ENCODE measurements at regions not wholly inside any gene's neighbourhood (a gene's known extent, or its start where the extent isn't known, plus 50 kb on each side); places are given as distances from the start of the nearest gene placed in this dataset.

- H3K4me1 ChIP-seq (ENCODE audit: low read length), result no peaks in the 10 kb centered on the region
- DNase-seq, result no peak
- no peak overlapping the region for H3K27ac ChIP-seq (ENCODE audit: low read length)
- TF ChIP-seq EZH2phosphoT487 (IDR thresholded peaks at IDR 0.05; ENCODE audit: low read length), result no peak
- no peak for TF ChIP-seq EZH2 (optimal IDR thresholded peaks at IDR 0.05; ENCODE audit: low read depth, low read length)
- no peak for TF ChIP-seq CTCF (IDR thresholded peaks at IDR 0.05; ENCODE audit: low read length)
- no peaks in the 10 kb centered on the region for H3K9me3 ChIP-seq (replicated peaks; ENCODE audit: insufficient read depth, low read length)
- H3K79me2 ChIP-seq (ENCODE audit: low read length), result no peaks in the 10 kb centered on the region
- no peak overlapping the region for H2AFZ ChIP-seq (ENCODE audit: low read length)
- no peaks in the 10 kb centered on the region for H4K20me1 ChIP-seq (ENCODE audit: insufficient read depth, low read length)
- no peaks in the 10 kb centered on the region for H3K36me3 ChIP-seq (replicated peaks; ENCODE audit: insufficient read depth, low read length)
- no peaks in the 10 kb centered on the region for H3F3A ChIP-seq (ENCODE audit: insufficient read depth, low read length)
- no peak overlapping the region for H3K4me3 ChIP-seq (ENCODE audit: low read length)
- no peak overlapping the region for H3K9ac ChIP-seq (ENCODE audit: low read length)
- H3K27me3 ChIP-seq (replicated peaks; ENCODE audit: insufficient read depth, low read length), result no peaks in the 10 kb centered on the region
- H3K4me2 ChIP-seq (ENCODE audit: low read depth, low read length), result no peak overlapping the region
- no peaks in the 10 kb centered on the region for H3K9me2 ChIP-seq (replicated peaks; ENCODE audit: insufficient read depth, low read length)
Observed at GRCh38 chr10:105969884-105970377, 1194.6 kb downstream of the SORCS1 start.

GRCh38 chr10:105968666-105969065 lies 1195.8 kb downstream of the SORCS1 start:
- Histone ChIP-seq H3K9ac (ENCODE audit: low read length) (no peak overlapping the region), H3K27ac (ENCODE audit: low read length) (no peak overlapping the region), H3F3A (ENCODE audit: insufficient read depth, low read length) (no peaks in the 10 kb centered on the region), H3K9me3 (replicated peaks; ENCODE audit: insufficient read depth, low read length) (no peaks in the 10 kb centered on the region), H3K4me2 (ENCODE audit: low read depth, low read length) (no peak overlapping the region), H3K27me3 (replicated peaks; ENCODE audit: insufficient read depth, low read length) (no peaks in the 10 kb centered on the region), H2AFZ (ENCODE audit: low read length) (no peak overlapping the region), H4K20me1 (ENCODE audit: insufficient read depth, low read length) (no peaks in the 10 kb centered on the region), H3K4me3 (ENCODE audit: low read length) (no peak overlapping the region), H3K4me1 (ENCODE audit: low read length) (no peaks in the 10 kb centered on the region), H3K36me3 (replicated peaks; ENCODE audit: insufficient read depth, low read length) (no peaks in the 10 kb centered on the region), H3K9me2 (replicated peaks; ENCODE audit: insufficient read depth, low read length) (no peaks in the 10 kb centered on the region), H3K79me2 (ENCODE audit: low read length) (no peaks in the 10 kb centered on the region)
- no peak for TF ChIP-seq CTCF (IDR thresholded peaks at IDR 0.05; ENCODE audit: low read length)
- DNase-seq, result no peak

GRCh38 chr10:105967256-105967655 lies 1197.2 kb downstream of the SORCS1 start:
- Histone ChIP-seq H3F3A (ENCODE audit: insufficient read depth, low read length) (no peaks in the 10 kb centered on the region), H3K4me2 (ENCODE audit: low read depth, low read length) (no peak overlapping the region), H3K79me2 (ENCODE audit: low read length) (no peaks in the 10 kb centered on the region), H2AFZ (ENCODE audit: low read length) (no peak overlapping the region), H3K9me2 (replicated peaks; ENCODE audit: insufficient read depth, low read length) (no peaks in the 10 kb centered on the region), H3K4me3 (ENCODE audit: low read length) (no peak overlapping the region), H3K9ac (ENCODE audit: low read length) (no peak overlapping the region), H3K4me1 (ENCODE audit: low read length) (no peaks in the 10 kb centered on the region), H3K27me3 (replicated peaks; ENCODE audit: insufficient read depth, low read length) (no peaks in the 10 kb centered on the region), H3K9me3 (replicated peaks; ENCODE audit: insufficient read depth, low read length) (no peaks in the 10 kb centered on the region), H4K20me1 (ENCODE audit: insufficient read depth, low read length) (no peaks in the 10 kb centered on the region), H3K27ac (ENCODE audit: low read length) (no peak overlapping the region), H3K36me3 (replicated peaks; ENCODE audit: insufficient read depth, low read length) (no peaks in the 10 kb centered on the region)
- no peak for DNase-seq
- TF ChIP-seq CTCF (IDR thresholded peaks at IDR 0.05; ENCODE audit: low read length) (no peak), EZH2 (optimal IDR thresholded peaks at IDR 0.05; ENCODE audit: low read depth, low read length) (no peak), EZH2phosphoT487 (IDR thresholded peaks at IDR 0.05; ENCODE audit: low read length) (no peak)

All from MM.1S (cell line).